H9 (cell line): ENCODE measurements at regions not wholly inside any gene's neighbourhood (a gene's known extent, or its start where the extent isn't known, plus 50 kb on each side); places are given as distances from the start of the nearest gene placed in this dataset.

ENCODE experiments used
- DNase-seq: peaks from one replicate; pipeline ENCODE4 v3.0.0-alpha.2; 2017
- H2AFZ ChIP-seq: one replicate; pipeline ENCODE4 v1.6.1; 2013; ENCODE audit warnings: mild to moderate bottlenecking, low read length, control low read depth, moderate library complexity
- H2AK5ac ChIP-seq: 2 replicates; pipeline ENCODE4 v1.6.1; 2013; ENCODE audit warnings: low read length, control low read depth, mixed read lengths; ENCODE audit not compliant: insufficient read length
- H2BK120ac ChIP-seq: one replicate; pipeline ENCODE4 v1.6.1; 2013; ENCODE audit warnings: low read depth, mild to moderate bottlenecking, low read length, control low read depth, inconsistent platforms; ENCODE audit not compliant: poor library complexity, severe bottlenecking
- H2BK12ac ChIP-seq: 2 replicates; pipeline ENCODE4 v1.6.1; 2013; ENCODE audit warnings: low read length, control low read depth, mixed read lengths, low read depth; ENCODE audit not compliant: insufficient read length
- H2BK15ac ChIP-seq: 2 replicates; pipeline ENCODE4 v1.6.1; 2013; ENCODE audit warnings: low read depth, low read length, control low read depth
- H2BK20ac ChIP-seq: one replicate; pipeline ENCODE4 v1.6.1; 2013; ENCODE audit warnings: low read depth, mild to moderate bottlenecking, low read length, control low read depth, inconsistent platforms; ENCODE audit not compliant: poor library complexity, severe bottlenecking
- H2BK5ac ChIP-seq: 2 replicates; pipeline ENCODE4 v1.6.1; 2013; ENCODE audit warnings: low read length, control low read depth, mixed read lengths; ENCODE audit not compliant: insufficient read length
- H3K14ac ChIP-seq: 2 replicates; pipeline ENCODE4 v1.6.1; 2013; ENCODE audit warnings: low read length, control low read depth; ENCODE audit not compliant: insufficient read depth
- H3K18ac ChIP-seq: 2 replicates; pipeline ENCODE4 v1.6.1; 2013; ENCODE audit warnings: low read depth, mild to moderate bottlenecking, mixed read lengths, low read length, control low read depth; ENCODE audit not compliant: insufficient read length
- H3K23ac ChIP-seq: 2 replicates; pipeline ENCODE4 v1.6.1; 2013; ENCODE audit warnings: low read length, control low read depth, mixed read lengths, low read depth; ENCODE audit not compliant: insufficient read length
- H3K23me2 ChIP-seq: 2 replicates; pipeline ENCODE4 v1.6.1; 2013; ENCODE audit warnings: low read depth, mild to moderate bottlenecking, mixed read lengths, low read length, control low read depth; ENCODE audit not compliant: insufficient read length, poor library complexity, severe bottlenecking
- H3K27ac ChIP-seq: 2 replicates; pipeline ENCODE4 v1.5.1; 2013; ENCODE audit warnings: low read length, control low read depth, mixed read lengths, low read depth; ENCODE audit not compliant: insufficient read length
- H3K27me3 ChIP-seq: 2 replicates; pipeline ENCODE4 v1.6.1; 2013; ENCODE audit warnings: low read length, control low read depth, inconsistent platforms; ENCODE audit not compliant: insufficient read depth
- H3K4ac ChIP-seq: 2 replicates; pipeline ENCODE4 v1.6.1; 2013; ENCODE audit warnings: low read depth, mild to moderate bottlenecking, control low read depth, inconsistent platforms, low read length, moderate library complexity
- H3K4me1 ChIP-seq: 2 replicates; pipeline ENCODE4 v1.6.1; 2013; ENCODE audit warnings: low read length, control low read depth, inconsistent platforms; ENCODE audit not compliant: insufficient read depth
- H3K4me2 ChIP-seq: 2 replicates; pipeline ENCODE4 v1.6.1; 2013; ENCODE audit warnings: low read length, control low read depth, mixed read lengths; ENCODE audit not compliant: insufficient read length, insufficient read depth
- H3K56ac ChIP-seq: 2 replicates; pipeline ENCODE4 v1.6.1; 2013; ENCODE audit warnings: low read depth, mild to moderate bottlenecking, mixed read lengths, low read length, control low read depth; ENCODE audit not compliant: insufficient read length
- H3K79me1 ChIP-seq: 2 replicates; pipeline ENCODE4 v1.6.1; 2013; ENCODE audit warnings: low read depth, mild to moderate bottlenecking, moderate library complexity, low read length, control low read depth, inconsistent platforms; ENCODE audit not compliant: insufficient read depth, poor library complexity, severe bottlenecking
- H3K79me2 ChIP-seq: 2 replicates; pipeline ENCODE4 v1.6.1; 2013; ENCODE audit warnings: low read length, control low read depth, inconsistent platforms; ENCODE audit not compliant: insufficient read depth
- H3K9ac ChIP-seq: 2 replicates; pipeline ENCODE4 v1.6.1; 2013; ENCODE audit warnings: low read length, control low read depth, mixed read lengths; ENCODE audit not compliant: insufficient read length; ENCODE audit errors: extremely low read depth
- H3K9me3 ChIP-seq: one replicate; pipeline ENCODE4 v1.6.1; 2013; ENCODE audit warnings: low read depth, low read length, inconsistent platforms; ENCODE audit not compliant: control insufficient read depth
- H3T11ph ChIP-seq: one replicate; pipeline ENCODE4 v1.6.1; 2013; ENCODE audit warnings: mild to moderate bottlenecking, low read length, control low read depth, inconsistent platforms
- H4K20me1 ChIP-seq: one replicate; pipeline ENCODE4 v1.6.1; 2013; ENCODE audit not compliant: control insufficient read depth, insufficient read length, insufficient read depth
- H4K5ac ChIP-seq: 2 replicates; pipeline ENCODE4 v1.6.1; 2013; ENCODE audit warnings: low read depth, mild to moderate bottlenecking, mixed read lengths, low read length, control low read depth; ENCODE audit not compliant: insufficient read length
- H4K8ac ChIP-seq: replicated peaks from 2 replicates; pipeline ENCODE4 v1.6.1; 2013; ENCODE audit warnings: low read length, control low read depth, mixed read lengths, low read depth; ENCODE audit not compliant: insufficient read length
- H4K91ac ChIP-seq: 2 replicates; pipeline ENCODE4 v1.6.1; 2013; ENCODE audit warnings: low read depth, mild to moderate bottlenecking, moderate library complexity, mixed read lengths, low read length, control low read depth; ENCODE audit not compliant: insufficient read length
- H3K27ac Mint-ChIP-seq, 3 experiments: 2 replicates in 2 of 3; 3 replicates in 1 of 3; pipeline ENCODE4 v1.8.0; 2020 to 2021; ENCODE audit warnings: mixed read lengths in 3 of 3, mild to moderate bottlenecking in 1 of 3, moderate library complexity in 1 of 3
- H3K27me3 Mint-ChIP-seq: 2 replicates; pipeline ENCODE4 v1.8.0; 2021; ENCODE audit warnings: low read depth, mild to moderate bottlenecking, moderate library complexity, mixed read lengths
- H3K36me3 Mint-ChIP-seq, 3 experiments: 2 replicates in 2 of 3; 3 replicates in 1 of 3; pipeline ENCODE4 v1.8.0; 2020 to 2021; ENCODE audit warnings: low read depth in 3 of 3, mixed read lengths in 3 of 3; ENCODE audit not compliant: insufficient read depth in 1 of 3
- H3K4me1 Mint-ChIP-seq, 2 experiments: 2 replicates each; pipeline ENCODE4 v1.8.0; 2020; ENCODE audit warnings: mixed read lengths in 2 of 2
- H3K4me3 Mint-ChIP-seq, 2 experiments: 2 replicates in 1 of 2; 3 replicates in 1 of 2; pipeline ENCODE4 v1.8.0; 2020 to 2021; ENCODE audit warnings: mild to moderate bottlenecking in 2 of 2, mixed read lengths in 2 of 2, moderate library complexity in 1 of 2
- H3K9me3 Mint-ChIP-seq, 2 experiments: 2 replicates in 1 of 2; 3 replicates in 1 of 2; pipeline ENCODE4 v1.8.0; 2020; ENCODE audit warnings: mild to moderate bottlenecking in 2 of 2, mixed read lengths in 2 of 2, moderate library complexity in 1 of 2
- CTCF ChIP-seq: fragments of 200-600 bp; sonication (generic); conservative IDR thresholded peaks from 3 replicates; pipeline ENCODE4 v1.8.0; 2021; ENCODE audit warnings: antibody characterized with exemption, mild to moderate bottlenecking
- WGBS: extraction: QIAGEN DNeasy Blood & Tissue Kit; methylation state at CpG from one replicate; pipeline ENCODE4 v1.1.7; 2013; ENCODE audit warnings: missing lambda C conversion rate, low lambda C conversion rate, mixed read lengths; ENCODE audit not compliant: insufficient read length; ENCODE audit errors: extremely low coverage; 5-methylcytosine and 5-hydroxymethylcytosine counted together

- Mint-ChIP-seq H3K27ac (no peak overlapping the region; a peak in 1 of 7 replicates), H3K9me3 (peaks cover 15 to 16% of the 10 kb centered on the region in 2 experiments; a peak in 3 of 5 replicates), H3K4me1 (peaks cover 0 to 6% of the 10 kb centered on the region in 2 experiments; a peak in 2 of 4 replicates), H3K36me3 (no peaks in the 10 kb centered on the region; a peak in 1 of 7 replicates), H3K27me3 (peaks cover 6% of the 10 kb centered on the region; the same call in 1 of the 2 replicates), H3K4me3 (no peak overlapping the region)
- Histone ChIP-seq H3K56ac (no peak overlapping the region), H2AFZ (no peak overlapping the region), H4K8ac (no peak overlapping the region), H3K9me3 (no peaks in the 10 kb centered on the region), H2BK5ac (no peak overlapping the region), H3K27ac (no peak overlapping the region), H3T11ph (no peak overlapping the region), H3K79me2 (no peaks in the 10 kb centered on the region), H3K23me2 (no peaks in the 10 kb centered on the region), H4K91ac (no peak overlapping the region), H3K23ac (no peak overlapping the region), H4K20me1 (no peaks in the 10 kb centered on the region), H2BK120ac (no peak overlapping the region), H3K18ac (no peak overlapping the region), H3K9ac (no peak overlapping the region), H3K14ac (no peak overlapping the region), H4K5ac (no peak overlapping the region), H3K27me3 (no peaks in the 10 kb centered on the region), H2AK5ac (no peak overlapping the region), H3K4ac (no peak overlapping the region), H2BK20ac (no peak overlapping the region), H2BK12ac (no peak overlapping the region), H3K79me1 (no peaks in the 10 kb centered on the region), H3K4me1 (no peaks in the 10 kb centered on the region), H2BK15ac (no peak overlapping the region), H3K4me2 (no peak overlapping the region)
- peak; percentile 63 for DNase-seq
- TF ChIP-seq CTCF, result peak; percentile 72
- no CpG with 5 or more reads among the region's 8 CpGs for WGBS
These were observed 406.9 kb downstream of the CDH26 start for GRCh38 chr20:60365064-60365666.
